MCF 10A (cell line): ENCODE measurements at regions not wholly inside any gene's neighbourhood (a gene's known extent, or its start where the extent isn't known, plus 50 kb on each side); places are given as distances from the start of the nearest gene placed in this dataset.

Source experiments
- BruUV-seq: library from RNA; stranded (reverse); fragments of 400-500 nt; replicated peaks from 2 replicates; lab custom pipeline; 2021; lab: Mats Ljungman, UMichigan
- CTCF ChIA-PET: fragments of 300-600 bp; sonication (Branson Sonifier 250); formaldehyde crosslinking; extraction: SDS; loops from one replicate; lab custom pipeline; 2021; ENCODE audit warnings: antibody characterized with exemption, inconsistent platforms; lab: Yijun Ruan, JAX
- POLR2A ChIA-PET: fragments of 300-600, 350-650 bp; sonication (Branson Sonifier 250); formaldehyde crosslinking; extraction: SDS; loops from one replicate; lab custom pipeline; 2020; ENCODE audit warnings: antibody characterized with exemption, inconsistent platforms; lab: Yijun Ruan, JAX
- DNase-seq: peaks from one replicate; pipeline ENCODE4 v3.0.0-alpha.2; 2018; ENCODE audit not compliant: unreplicated experiment
- H3K27ac Mint-ChIP-seq: one replicate; pipeline ENCODE4 v1.8.0; 2022; ENCODE audit warnings: mild to moderate bottlenecking, low read depth, mixed read lengths; ENCODE audit not compliant: unreplicated experiment
- H3K27me3 Mint-ChIP-seq: one replicate; pipeline ENCODE4 v1.8.0; 2022; ENCODE audit warnings: mixed read lengths; ENCODE audit not compliant: insufficient read depth, unreplicated experiment
- H3K36me3 Mint-ChIP-seq: one replicate; pipeline ENCODE4 v1.8.0; 2022; ENCODE audit warnings: mild to moderate bottlenecking, moderate library complexity, mixed read lengths; ENCODE audit not compliant: insufficient read depth, unreplicated experiment
- H3K4me1 Mint-ChIP-seq: one replicate; pipeline ENCODE4 v1.8.0; 2022; ENCODE audit warnings: mixed read lengths; ENCODE audit not compliant: insufficient read depth, unreplicated experiment
- H3K4me3 Mint-ChIP-seq: one replicate; pipeline ENCODE4 v1.8.0; 2022; ENCODE audit warnings: mild to moderate bottlenecking, moderate library complexity, mixed read lengths; ENCODE audit not compliant: unreplicated experiment
- H3K9me3 Mint-ChIP-seq: one replicate; pipeline ENCODE4 v1.8.0; 2022; ENCODE audit warnings: mixed read lengths; ENCODE audit not compliant: unreplicated experiment
- CTCF ChIP-seq: fragments of 200-600 bp; IDR thresholded peaks from one replicate; pipeline ENCODE4 v1.8.0; 2022; ENCODE audit warnings: antibody characterized with exemption, mild to moderate bottlenecking; ENCODE audit not compliant: unreplicated experiment
- intact Hi-C: fragments of 100-400 bp; cut with micrococcal nuclease; formaldehyde crosslinking; loops from 2 replicates; pipeline ENCODE4 v1.14.1; 2022

GRCh38 chr14:49975276-49975675 is 82.4 kb downstream of the ARF6 start:
- H3K27ac Mint-ChIP-seq = peak overlapping the region; percentile 83
- peaks cover 43% of the 10 kb centered on the region for H3K4me1 Mint-ChIP-seq
- no TSS peak for BruUV-seq
- ChIA-PET POLR2A (interaction anchor here (0.6 to 9.2 kb wide), 16 partner anchors 11 to 1134 kb away, joined by 3 to 189 read pairs (median 6); partner anchors contain the start of gene ARF6), CTCF (interaction anchor here (0.7 to 2.6 kb wide), 3 partner anchors 18 to 113 kb away, joined by 3 to 11 read pairs (median 6); no protein-coding TSS in a partner anchor)
- no peaks in the 10 kb centered on the region for H3K36me3 Mint-ChIP-seq
- peak; percentile 62 for DNase-seq
- H3K9me3 Mint-ChIP-seq = no peaks in the 10 kb centered on the region
- H3K4me3 Mint-ChIP-seq = no peak overlapping the region
- intact Hi-C loops = loop anchor here (1.0 kb wide), 1 partner anchor 26 kb away; no protein-coding TSS in a partner anchor
- no peaks in the 10 kb centered on the region for H3K27me3 Mint-ChIP-seq
- TF ChIP-seq CTCF = no peak

DNA sequence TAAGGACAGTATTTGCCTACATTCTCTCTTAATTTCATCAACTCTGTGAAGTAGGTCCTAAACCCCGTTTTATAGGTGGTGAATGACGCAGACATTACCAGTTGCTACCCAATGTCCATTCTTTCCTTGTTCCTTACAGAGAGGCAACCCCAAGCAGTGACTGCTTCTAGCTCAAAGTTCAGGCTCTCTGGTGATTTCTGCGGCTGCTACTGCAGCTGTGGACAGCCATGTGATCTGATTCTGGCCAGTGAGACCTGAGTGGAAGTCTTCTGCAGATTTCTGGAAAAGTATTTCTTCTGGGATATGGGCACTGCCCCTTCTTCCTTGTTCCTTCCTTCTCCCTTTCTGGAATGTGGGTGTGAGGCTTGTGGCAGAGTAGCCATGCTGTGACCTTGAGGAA is 82.9 kb downstream of the ARF6 start:
- Mint-ChIP-seq H3K27ac (peak overlapping the region; percentile 83), H3K4me1 (peaks cover 38% of the 10 kb centered on the region), H3K36me3 (no peaks in the 10 kb centered on the region), H3K27me3 (no peaks in the 10 kb centered on the region), H3K9me3 (no peaks in the 10 kb centered on the region), H3K4me3 (no peak overlapping the region)
- BruUV-seq = no TSS peak
- intact Hi-C loops = loop anchor here (1.0 kb wide), 1 partner anchor 26 kb away; no protein-coding TSS in a partner anchor
- DNase-seq = no peak
- CTCF ChIA-PET = interaction anchor here (0.7 to 2.6 kb wide), 3 partner anchors 19 to 114 kb away, joined by 3 to 11 read pairs (median 3); no protein-coding TSS in a partner anchor
- POLR2A ChIA-PET = interaction anchor here (0.6 to 9.2 kb wide), 17 partner anchors 11 to 1133 kb away, joined by 3 to 189 read pairs (median 5); partner anchors contain the start of genes ARF6 and NEMF
- TF ChIP-seq CTCF = no peak

DNA sequence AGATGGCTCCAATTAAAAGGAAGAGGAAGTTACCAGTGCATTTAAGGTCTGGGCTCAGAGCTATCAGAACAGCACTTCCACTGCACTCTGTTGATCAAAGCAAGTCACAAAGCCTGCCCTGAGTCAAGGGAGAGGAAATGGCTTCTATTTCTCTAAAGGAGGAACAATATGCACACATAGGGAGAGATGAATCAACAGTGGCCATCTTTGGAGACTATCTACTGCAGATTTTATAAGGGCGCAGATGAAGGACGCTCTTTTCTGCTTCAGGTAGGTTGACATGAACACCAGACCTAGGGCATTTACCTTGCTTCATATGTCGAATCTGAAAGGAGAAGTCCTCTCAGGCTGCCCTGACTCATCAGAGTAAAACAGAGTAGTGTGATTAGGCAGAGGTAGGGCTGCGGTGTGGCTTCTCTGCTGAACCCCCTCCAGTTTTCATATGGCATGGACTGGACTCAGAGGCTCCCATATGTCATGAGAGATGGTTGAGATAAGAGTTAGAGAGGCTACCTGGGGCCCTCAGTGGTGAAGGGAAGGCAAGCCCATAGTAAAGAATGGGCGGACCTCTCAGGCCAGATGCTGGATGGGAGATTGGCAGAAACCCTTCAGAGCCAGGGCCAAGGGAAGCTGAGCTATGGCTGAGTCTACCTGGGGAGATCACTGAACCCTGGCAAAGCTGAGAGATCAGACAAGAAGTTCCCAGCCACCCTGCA is 84.4 kb downstream of the ARF6 start:
- ChIA-PET CTCF (interaction anchor here (0.8 to 2.6 kb wide), 4 partner anchors 18 to 334 kb away, joined by 4 to 11 read pairs (median 5); no protein-coding TSS in a partner anchor), POLR2A (interaction anchor here (0.7 to 9.2 kb wide), 6 partner anchors 14 to 105 kb away, joined by 3 to 189 read pairs (median 8); no protein-coding TSS in a partner anchor)
- H3K27ac Mint-ChIP-seq = no peak overlapping the region

More for the DNA sequence above, 84.4 kb downstream of the ARF6 start:
- no TSS peak for BruUV-seq
- Mint-ChIP-seq H3K9me3 (no peaks in the 10 kb centered on the region), H3K4me3 (no peak overlapping the region), H3K27me3 (no peaks in the 10 kb centered on the region), H3K36me3 (no peaks in the 10 kb centered on the region), H3K4me1 (peaks cover 23% of the 10 kb centered on the region)
- DNase-seq = no peak
- intact Hi-C loops = no loop called here
- TF ChIP-seq CTCF = no peak
